GM21390 (cell line): ENCODE measurements at regions not wholly inside any gene's neighbourhood (a gene's known extent, or its start where the extent isn't known, plus 50 kb on each side); places are given as distances from the start of the nearest gene placed in this dataset.
"Not testable (repeated sequence)": the region's sequence is repeated elsewhere in the genome, so short reads cannot be mapped to it uniquely, and the experiment has no call there.

Source experiments
- ATAC-seq: cut with Tn5 transposase; IDR thresholded peaks from one replicate; pipeline ENCODE4 v1.9.1; 2021; ENCODE audit not compliant: unreplicated experiment

DNA sequence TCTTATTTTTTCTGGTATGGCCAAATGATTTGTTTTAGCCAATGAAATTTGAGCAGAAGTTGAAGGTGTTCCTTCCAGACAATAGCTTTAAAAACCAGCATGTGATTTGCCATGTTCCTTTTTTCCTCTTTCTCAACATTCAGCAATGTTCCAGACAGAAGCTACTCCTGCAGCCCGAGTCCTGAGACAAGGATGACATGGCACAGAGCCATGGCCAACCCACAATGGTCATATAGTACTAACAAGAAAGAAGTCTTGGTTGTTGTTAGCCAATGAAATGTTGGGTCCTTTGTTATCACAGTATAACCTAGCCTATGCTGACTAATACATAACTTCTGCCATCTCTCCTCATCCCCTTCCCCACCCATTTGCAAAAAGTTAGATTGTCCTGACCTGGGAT lies 211.1 kb upstream of the STT3B start:
- ATAC-seq = no peak

DNA sequence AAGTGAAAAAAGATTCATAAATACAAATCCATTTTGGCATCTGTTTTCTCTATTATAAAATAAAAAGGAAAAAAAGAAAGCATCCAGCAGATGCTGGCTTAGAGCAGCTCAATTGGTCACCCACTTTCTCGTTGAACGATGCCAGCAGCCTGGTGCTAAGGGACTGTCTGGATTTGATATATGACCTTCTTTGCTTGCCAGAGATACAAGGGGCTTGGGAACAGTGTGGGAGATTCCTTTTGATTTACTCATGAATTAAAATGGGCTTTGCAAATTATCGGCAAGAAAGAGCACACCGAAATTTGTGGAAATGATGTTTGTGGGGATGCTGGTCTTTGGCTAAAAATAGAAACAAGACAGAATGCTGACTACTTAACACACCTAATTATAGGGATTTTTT lies 210.3 kb upstream of the STT3B start:
- ATAC-seq = no peak

DNA sequence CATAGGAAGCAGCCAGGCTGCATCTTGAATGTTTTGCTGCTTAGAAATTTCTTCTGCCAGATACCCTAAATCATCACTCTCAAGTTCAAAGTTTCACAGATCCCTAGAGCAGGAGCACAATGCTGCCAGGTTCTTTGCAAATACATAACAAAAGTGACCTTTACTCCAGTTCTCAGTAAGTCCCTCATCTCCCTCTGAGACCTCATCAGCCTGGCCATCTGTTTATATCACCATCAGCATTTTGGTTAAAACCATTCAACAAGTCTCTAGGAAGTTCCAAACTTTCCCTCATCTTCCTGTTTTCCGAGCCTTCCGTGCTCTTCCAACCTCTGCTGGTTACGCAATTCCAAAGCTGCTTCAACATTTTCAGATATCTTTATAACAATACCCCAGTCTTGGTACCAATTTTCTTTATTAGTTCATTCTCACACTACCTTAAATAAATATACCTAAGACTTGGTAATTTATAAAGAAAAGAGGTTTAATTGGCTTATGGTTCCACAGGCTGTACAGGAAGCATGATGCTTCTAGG lies 204.8 kb upstream of the STT3B start:
- ATAC-seq = not testable (repeated sequence)

DNA sequence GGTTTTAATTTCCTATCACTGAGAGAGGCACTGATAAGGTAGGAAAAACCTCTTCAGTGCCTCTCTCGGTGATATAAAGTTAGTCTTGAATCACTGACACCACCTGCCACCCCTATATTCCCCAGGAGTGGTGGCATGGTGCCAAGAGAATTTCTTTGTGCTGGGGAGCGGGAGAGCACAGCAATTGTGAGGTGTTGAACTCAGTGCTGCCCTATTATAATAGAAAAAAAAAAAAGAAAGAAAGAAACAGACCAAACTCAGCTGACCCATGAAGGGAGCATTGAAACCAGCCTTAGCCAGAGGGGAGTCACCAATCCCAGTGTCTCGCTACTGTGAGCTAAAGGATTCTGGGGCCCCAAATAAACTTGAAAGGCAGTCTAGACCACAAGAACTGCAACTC lies 201.4 kb upstream of the STT3B start:
- no peak for ATAC-seq

DNA sequence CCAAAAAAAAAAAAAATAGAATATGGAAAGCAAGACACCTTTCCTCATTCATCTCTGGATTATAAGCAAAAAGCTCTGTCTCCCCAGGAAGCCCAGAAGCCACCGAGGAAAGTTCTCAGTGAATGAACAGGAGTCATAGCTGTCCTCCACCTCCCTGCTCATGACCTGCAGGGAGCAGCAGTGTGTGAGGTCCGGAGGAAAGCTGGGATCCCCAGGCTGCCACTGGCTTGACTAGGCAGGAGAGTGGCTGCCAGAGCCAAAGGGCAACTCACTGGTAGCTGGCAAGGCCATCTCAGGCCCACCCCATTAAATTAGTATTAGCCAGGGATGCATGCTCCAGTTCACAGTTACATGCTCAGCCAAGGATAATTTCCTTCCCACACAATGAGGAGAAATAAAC lies 191.6 kb upstream of the STT3B start:
- no peak for ATAC-seq

DNA sequence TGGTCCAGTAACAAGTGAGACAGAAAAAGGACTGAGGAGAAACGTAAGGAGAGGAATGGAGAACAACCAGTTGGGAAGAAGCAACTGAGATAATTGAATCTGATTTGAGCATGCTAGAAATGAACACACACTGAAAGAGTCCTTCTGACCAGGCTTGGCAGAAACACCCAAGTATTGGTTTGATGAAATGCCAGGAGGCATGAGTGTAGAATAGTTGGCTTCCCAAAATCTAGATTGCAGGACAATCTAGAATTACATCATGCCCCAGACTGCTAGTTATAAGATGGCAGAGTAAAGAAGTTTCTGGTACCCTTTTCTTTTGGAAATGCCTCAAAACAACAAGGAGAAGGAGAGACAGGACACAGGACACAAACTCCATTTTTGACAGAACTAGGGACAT lies 189.7 kb upstream of the STT3B start:
- ATAC-seq = no peak

DNA sequence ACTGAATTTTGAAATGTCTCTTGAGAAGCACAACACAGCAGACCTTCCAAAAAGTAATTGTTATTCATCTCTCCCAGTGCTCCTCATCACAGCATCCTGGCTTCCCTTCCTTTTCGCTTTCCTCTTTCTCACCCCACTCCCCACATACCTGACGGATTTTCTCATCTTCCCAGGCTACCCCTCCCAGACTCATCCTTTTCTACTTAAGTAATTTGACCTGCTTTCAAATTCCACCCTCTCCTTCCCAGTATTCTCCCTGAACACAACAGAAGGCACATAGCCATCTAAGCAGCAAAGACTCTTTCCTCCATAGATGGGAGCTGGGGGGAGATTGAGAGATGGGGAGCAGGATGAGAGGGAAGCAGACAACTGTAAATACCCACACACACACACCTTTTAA lies 187.1 kb upstream of the STT3B start:
- ATAC-seq = no peak

DNA sequence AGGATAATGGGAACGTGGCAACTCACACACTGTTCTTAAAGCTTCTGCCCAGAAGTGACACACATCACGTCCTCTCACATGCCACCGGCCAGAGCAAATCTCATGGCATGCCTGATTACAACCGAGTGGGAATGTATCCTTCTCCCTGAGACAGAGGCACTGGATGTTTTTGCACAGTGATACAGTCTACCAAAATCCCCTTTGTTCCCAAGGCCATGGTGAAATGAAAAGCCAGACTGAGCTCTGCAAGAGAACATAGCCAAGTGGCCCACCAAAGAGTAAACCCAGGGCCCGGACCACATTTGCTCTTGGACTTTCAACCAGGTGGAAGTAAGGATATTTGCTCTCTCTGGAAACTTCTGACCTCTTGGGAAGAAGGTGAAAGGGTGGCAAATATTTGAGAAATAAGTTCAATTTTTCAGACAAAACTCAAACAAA lies 186.2 kb upstream of the STT3B start:
- no peak for ATAC-seq

DNA sequence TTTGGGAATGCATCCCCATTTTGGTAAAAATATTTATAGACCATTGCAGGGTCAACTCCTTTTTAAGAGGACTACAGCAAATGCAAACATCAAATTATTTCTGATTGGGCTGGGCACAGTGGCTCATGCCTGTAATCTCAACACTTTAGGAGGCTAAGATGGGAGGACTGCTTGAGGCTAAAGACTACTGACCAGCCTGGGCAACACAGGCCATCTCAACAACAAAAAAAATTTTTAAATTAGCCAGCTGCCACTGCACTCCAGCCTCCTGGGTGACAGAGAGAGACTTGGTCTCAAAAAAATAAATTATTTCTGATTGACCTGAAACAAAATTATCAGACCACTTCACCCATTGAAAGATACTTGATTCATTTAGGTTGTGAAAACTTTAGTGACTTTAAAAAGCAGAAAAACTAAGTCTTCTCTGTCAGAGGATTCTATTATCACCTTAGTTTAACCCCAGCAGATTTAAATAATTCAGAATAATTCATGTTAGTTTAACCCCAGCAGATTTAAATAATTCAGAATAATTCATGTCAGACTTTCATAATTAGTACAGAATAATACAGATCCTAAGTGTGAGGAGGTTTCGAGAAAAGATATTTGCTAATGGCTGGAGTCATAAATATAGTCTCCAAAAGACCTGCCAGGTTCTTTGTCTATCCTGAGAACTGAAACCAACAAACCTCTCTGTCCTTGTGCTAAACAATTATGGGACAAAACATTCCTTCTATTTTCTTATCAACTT lies 183.6 kb upstream of the STT3B start:
- ATAC-seq = no peak

DNA sequence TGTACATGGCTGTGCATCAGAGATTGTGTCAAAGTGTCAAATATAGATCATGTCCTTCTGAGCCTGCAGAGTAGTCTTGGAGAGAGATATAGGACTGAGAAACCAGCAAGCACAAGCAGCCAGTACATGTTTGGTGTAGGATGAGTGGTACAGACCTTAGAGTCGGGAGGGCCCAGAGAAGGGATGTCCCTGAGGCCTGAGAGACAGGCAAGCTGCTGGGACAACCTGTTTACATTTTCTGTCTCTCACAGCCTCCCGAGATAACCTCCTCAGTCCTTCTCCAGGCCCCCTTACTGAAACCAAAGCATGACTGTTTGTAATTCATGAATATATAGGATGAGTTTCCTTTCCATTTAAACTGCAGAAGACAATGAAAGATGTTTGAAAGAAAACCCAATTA lies 182.4 kb upstream of the STT3B start:
- no peak for ATAC-seq

DNA sequence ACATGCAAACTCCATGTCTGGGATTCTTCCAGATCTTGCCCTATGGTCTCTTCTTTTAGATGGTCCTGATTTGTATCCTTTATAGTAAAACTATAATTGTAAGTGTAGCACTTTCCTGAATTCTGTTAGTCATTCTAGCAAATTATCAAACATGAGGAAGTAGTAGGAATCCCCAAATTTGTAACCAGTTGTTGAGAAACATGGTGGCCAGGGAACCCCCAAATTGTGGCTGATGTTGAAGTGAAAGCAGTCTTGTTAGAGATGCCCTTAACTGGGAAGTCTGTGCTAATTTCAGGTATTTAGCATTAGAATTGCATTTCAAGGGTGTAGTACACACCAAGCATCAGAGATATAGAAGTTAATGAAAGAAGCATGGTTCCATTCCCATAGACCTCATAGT lies 180.4 kb upstream of the STT3B start:
- no peak for ATAC-seq

DNA sequence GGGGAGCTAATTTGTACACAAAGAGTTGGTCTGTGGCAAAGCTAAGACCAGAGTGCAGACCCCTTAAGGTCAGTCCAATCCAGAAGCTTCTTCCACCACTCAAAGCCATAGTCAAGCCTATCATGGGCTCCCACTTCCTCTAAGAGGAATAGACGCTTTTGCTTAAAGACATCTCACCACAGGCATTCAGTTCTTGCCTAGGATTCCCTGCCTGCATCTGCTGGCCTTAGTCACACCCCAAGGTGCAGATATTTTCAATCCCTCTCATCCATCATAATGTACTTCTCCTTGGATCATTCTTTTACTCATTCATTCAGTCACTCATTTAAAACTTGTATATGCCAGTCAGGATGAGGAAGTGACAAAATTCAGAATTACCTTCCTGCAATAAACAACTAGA lies 179.6 kb upstream of the STT3B start:
- ATAC-seq = no peak

DNA sequence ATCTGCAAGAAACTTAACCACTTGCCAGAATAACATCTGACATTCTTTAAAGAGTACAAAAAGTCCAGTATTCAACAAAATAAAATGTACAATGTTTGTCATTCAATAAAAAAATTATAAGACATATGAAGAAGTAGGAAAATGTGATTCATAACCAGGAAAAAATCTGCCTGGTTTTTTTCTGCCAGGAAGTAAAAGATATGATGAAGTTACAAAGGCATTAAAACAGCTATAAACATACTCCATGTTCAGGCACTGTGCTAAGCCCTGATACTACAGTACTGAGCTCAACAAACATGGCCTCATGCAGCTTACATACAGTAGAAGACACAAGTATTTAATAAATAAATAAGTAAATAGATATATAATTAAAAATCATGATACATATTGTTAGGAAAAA lies 178.4 kb upstream of the STT3B start:
- no peak for ATAC-seq

DNA sequence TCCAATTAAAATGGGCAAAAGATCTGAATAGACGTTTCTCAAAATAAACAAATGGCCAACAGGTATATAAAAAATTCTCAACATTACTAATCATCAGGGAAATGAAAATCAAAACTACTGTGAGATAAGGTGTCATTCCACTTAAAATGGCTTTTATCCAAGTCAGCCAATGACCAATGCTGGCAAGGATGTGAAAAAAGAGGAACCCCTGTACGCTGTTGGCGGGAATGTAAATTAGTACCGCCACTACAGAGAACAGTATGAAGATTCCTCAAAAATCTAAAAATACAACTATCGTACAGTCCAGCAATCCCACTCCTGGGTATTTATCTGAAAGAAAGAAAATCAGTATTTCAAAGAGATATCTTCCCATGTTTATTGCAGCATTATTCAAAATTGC lies 176.9 kb upstream of the STT3B start:
- ATAC-seq = no peak

DNA sequence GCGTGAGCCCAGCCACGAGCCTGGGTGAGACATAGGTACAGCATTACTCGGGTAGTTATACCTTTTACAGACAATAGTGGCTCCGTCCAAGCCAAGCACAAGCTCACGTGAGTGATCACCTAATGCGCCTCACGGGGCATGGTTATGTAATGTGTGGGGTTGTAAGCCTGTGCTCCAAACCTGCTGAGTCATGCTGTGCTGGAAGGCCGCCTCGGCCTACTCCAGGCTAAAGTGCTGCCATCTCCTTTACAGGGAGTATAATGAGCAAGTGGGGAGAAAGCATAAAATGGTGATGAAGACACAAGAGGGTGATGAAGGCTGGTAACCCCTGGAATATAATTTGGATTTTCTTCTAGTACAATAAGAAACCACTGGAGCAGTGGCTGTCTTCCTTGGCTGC lies 175.8 kb upstream of the STT3B start:
- no peak for ATAC-seq

DNA sequence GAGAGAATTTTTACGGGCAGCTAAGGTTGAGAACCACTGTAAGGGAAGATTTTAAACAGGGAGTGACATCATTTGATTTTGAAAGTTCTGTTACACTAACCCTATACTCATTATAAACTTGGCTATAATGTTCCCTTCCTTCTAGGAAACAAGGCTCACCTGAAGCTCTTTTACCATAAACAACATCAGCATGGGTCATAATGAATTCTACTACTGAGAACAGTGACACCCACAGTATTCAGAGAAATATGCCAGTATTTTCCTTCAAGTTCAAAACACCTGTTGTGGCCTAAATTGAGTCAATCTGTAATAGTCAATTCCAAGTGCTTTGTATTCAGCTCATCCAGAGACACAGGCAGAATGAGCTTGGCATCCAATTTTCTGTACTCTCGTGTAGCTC lies 175.3 kb upstream of the STT3B start:
- ATAC-seq = no peak

DNA sequence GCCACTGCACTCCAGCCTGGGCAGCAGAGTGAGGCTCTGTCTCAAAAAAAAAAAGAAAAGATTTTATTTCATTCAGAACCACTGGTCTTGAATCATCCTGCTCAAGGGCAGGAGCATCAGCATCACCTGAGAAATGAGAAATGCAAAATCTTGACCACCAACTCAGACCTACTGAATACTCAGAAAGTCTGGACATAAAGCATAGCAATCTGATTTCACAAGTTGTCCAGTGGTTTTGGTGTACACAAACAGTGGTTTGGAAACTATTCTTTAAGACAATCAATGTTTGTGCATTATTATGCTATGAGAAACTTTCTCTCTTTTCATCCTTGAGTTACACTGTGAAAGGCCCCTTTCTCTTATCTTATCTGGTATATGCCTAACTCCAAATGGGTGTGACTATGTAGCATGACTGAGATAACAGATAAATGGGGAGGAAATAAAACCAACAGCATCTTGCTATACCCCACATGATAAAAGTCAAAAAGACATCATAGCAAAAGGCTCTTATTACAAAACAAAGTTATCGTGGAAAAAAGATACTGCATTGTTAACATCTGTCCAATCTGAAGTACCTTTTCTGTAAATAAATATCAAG lies 174.2 kb upstream of the STT3B start:
- no peak for ATAC-seq

DNA sequence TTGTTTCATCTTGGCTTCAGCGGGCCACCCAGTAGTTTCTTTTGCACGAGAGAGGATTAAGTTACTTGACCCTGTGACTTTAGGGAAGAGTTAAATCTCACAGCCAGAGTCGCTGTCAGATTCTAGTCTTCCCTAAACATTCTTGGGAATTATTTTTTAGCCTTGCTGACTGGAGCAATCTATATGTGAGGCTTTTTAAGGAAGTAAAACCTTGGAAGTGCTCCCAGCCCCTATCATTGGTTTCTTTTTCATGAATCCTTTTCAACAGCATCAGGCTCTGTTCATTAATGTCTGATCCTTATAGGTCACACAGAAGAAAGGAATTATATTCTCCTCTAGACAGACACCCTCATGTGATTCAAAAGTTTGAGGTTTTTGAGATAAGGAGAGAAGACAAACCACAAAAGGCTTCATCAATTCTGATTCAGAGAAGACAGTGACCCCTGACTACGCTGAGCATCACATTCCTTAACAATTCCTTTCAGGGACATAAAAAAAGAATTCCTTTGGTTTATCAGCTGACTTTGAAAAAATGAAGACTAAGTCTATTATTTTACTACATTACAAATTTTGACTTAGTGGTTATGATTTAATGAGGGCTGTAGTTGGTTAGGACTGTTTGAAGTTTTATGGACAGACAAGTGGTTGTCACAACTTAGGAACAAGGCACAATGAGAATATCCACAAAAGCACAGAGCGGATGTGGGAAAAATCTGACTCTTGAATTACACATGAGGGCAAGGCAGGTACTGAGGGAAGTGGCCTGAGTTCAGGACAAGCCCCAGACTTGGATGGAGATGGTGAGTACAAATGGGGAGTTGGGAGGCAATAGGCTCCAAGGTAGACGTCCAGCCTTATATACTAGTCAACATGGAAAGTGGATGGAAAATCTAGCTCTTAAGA lies 171.1 kb upstream of the STT3B start:
- ATAC-seq = no peak

DNA sequence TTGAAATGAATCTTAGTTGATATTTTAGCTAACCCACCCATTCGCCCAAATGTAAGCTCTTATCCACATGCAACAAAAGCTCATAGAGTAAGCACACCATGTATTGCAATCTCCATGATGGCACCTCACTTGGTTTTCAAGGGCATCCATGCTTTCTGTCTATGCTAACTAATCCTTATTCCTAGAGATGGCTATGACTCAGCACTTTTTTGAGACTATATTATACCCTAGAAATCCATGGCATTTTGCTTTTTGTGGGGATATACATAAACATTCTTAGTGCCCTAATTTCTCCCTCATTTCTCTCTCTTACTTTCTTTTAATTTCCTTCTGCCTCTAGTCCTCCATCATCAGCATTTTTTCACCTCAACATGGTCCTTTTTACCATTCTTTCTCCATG lies 168.5 kb upstream of the STT3B start:
- ATAC-seq = no peak

DNA sequence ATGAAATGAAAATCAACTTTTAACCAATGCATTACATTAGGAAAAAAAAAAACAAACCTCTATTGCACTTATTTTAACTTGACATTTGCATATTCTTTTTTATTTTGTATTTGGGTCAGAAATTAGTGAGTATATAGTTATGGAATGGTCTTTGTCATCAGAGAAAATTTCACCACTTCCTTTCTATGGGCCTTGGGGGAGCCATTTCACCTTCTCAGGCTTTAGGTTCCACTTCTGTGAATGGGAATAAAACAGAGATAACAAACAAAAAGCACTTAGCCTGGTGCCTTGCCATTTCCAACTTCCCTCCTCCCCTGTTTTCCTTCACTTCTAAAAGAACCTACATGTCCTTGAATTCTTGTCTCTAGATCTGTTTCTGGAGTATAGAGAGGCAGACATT lies 168.0 kb upstream of the STT3B start:
- no peak for ATAC-seq

DNA sequence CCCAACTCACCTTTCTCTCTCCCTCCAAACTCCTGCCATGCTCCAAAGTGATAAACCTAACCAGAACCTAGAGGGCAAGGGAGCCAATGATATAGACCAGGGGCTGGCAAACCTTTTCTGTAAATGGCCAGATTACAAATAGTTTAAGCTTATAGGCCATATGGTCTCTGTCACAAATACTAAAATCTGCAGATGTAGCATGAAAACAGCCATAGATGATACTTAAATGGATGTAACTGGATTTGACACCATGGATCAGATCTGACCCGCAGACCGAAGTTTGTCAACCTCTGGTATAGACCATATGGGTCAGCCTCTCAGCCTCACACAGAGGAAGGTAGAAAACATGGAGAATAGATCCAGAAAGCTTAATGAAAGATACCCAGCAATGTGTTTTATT lies 165.2 kb upstream of the STT3B start:
- ATAC-seq = no peak
